ENCODE measurements at regions not wholly inside any gene's neighbourhood (a gene's known extent, or its start where the extent isn't known, plus 50 kb on each side); places are given as distances from the start of the nearest gene placed in this dataset.

DNA sequence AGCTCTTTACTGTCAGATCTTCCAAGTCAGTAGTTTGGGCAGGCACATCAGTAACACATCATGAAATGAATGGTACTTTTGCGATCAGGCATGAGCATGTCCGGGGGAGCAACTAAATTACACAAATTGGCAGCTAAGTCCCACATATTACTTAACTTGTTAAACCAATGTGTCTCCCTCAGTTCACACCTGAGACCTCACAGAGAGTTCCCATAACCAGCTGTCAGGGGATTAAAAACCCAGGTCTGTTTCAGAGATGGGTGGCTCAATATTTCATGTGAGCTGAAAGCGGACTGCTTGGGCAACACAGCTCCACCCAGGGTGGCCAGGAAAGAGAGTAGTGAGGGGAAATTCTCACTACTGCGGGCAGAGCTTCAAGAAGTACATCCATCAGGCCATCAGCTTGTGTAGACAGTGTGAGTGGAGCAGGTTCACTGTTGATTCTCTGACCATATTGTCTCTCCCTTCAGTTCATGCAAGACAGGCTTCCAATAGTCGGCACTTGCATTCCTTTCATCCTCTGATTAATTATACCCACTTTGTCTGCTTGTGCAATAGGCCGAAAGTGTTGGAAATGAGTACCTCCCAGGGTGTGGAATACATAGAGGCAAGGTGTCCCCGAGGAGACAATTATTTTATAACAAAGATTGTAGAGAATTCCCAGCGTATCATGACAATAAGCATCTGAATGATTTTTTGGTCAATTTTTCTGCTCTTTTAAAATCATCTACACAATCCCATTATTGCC is 139.9 kb downstream of the PTGER3 start:
- TF ChIP-seq, protein P1, sequence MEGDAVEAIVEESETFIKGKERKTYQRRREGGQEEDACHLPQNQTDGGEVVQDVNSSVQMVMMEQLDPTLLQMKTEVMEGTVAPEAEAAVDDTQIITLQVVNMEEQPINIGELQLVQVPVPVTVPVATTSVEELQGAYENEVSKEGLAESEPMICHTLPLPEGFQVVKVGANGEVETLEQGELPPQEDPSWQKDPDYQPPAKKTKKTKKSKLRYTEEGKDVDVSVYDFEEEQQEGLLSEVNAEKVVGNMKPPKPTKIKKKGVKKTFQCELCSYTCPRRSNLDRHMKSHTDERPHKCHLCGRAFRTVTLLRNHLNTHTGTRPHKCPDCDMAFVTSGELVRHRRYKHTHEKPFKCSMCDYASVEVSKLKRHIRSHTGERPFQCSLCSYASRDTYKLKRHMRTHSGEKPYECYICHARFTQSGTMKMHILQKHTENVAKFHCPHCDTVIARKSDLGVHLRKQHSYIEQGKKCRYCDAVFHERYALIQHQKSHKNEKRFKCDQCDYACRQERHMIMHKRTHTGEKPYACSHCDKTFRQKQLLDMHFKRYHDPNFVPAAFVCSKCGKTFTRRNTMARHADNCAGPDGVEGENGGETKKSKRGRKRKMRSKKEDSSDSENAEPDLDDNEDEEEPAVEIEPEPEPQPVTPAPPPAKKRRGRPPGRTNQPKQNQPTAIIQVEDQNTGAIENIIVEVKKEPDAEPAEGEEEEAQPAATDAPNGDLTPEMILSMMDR (IDR thresholded peaks at IDR 0.05), result no peak
- TF ChIP-seq POLR2A (IDR thresholded peaks at IDR 0.05), result no peak
- DNase-seq, result no peak
- ATAC-seq, result no peak
- Histone ChIP-seq H3K4me3 (no peak overlapping the region), H3K36me3 (no peaks in the 10 kb centered on the region), H3K4me1 (no peaks in the 10 kb centered on the region), H3K9me3 (no peaks in the 10 kb centered on the region), H3K27me3 (no peaks in the 10 kb centered on the region), H3K27ac (no peak overlapping the region)
- intact Hi-C loops (cut with DNase I), result no loop called here
- 56% methylated on average over 7 of the region's 8 CpGs for WGBS (ENCODE audit: insufficient coverage, low coverage, low lambda C conversion rate, missing lambda C conversion rate)

- Histone ChIP-seq H3K4me1 (no peaks in the 10 kb centered on the region), H3K9me3 (no peaks in the 10 kb centered on the region), H3K27me3 (no peaks in the 10 kb centered on the region), H3K4me3 (no peak overlapping the region), H3K27ac (no peak overlapping the region), H3K36me3 (no peaks in the 10 kb centered on the region)
- ATAC-seq (no peak), DNase-seq (no peak)
- WGBS (ENCODE audit: insufficient coverage, low coverage, low lambda C conversion rate, missing lambda C conversion rate), result 56% methylated on average over 3 of the region's 3 CpGs
- TF ChIP-seq, protein P1 (IDR thresholded peaks at IDR 0.05), result no peak
- TF ChIP-seq POLR2A (IDR thresholded peaks at IDR 0.05), result no peak
- intact Hi-C loops (cut with DNase I), result no loop called here
Measured at GRCh38 chr1:70909262-70909822, 138.3 kb downstream of the PTGER3 start.

DNA sequence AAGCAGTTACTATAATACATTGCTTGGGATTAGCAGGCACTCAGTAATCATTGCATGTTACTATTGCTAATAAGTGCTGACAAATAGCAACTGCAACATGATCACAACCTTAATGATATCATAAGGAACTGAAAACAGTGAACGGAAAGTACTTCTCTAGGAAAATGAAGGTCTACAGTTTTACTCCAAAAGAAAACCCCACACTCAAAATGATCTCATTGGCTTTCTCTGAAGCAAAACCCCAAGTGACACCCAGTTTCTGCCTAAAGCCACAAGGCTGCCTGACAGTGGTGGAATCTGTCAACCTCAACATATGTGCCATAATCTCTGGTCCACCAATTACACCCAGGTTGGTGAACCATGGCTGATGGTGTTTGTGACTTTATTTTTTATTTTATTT is 137.6 kb downstream of the PTGER3 start:
- no peak for DNase-seq
- no peak overlapping the region for H3K27ac ChIP-seq
- 30% methylated on average over 1 of the region's 1 CpG for WGBS (ENCODE audit: insufficient coverage, low coverage, low lambda C conversion rate, missing lambda C conversion rate)

GRCh38 chr1:70911861-70912260 is 135.8 kb downstream of the PTGER3 start:
- WGBS (ENCODE audit: insufficient coverage, low coverage, low lambda C conversion rate, missing lambda C conversion rate), result 57% methylated on average over 3 of the region's 3 CpGs
- H3K36me3 ChIP-seq, result no peaks in the 10 kb centered on the region

More for the DNA sequence above, 137.6 kb downstream of the PTGER3 start:
- TF ChIP-seq, protein P1 (IDR thresholded peaks at IDR 0.05), result no peak
- TF ChIP-seq POLR2A (IDR thresholded peaks at IDR 0.05), result no peak
- intact Hi-C loops (cut with DNase I), result no loop called here
- H3K36me3 ChIP-seq, result no peaks in the 10 kb centered on the region
- no peaks in the 10 kb centered on the region for H3K4me1 ChIP-seq
- no peaks in the 10 kb centered on the region for H3K27me3 ChIP-seq
- no peak overlapping the region for H3K4me3 ChIP-seq
- no peaks in the 10 kb centered on the region for H3K9me3 ChIP-seq
- ATAC-seq, result no peak

More at GRCh38 chr1:70911861-70912260, 135.8 kb downstream of the PTGER3 start:
- no peaks in the 10 kb centered on the region for H3K27me3 ChIP-seq
- no peaks in the 10 kb centered on the region for H3K9me3 ChIP-seq
- H3K4me3 ChIP-seq, result no peak overlapping the region
- H3K27ac ChIP-seq, result no peak overlapping the region
- DNase-seq (no peak), ATAC-seq (no peak)
- TF ChIP-seq, protein P1 (IDR thresholded peaks at IDR 0.05), result no peak
- no peak for TF ChIP-seq POLR2A (IDR thresholded peaks at IDR 0.05)
- intact Hi-C loops (cut with DNase I), result no loop called here
- H3K4me1 ChIP-seq, result no peaks in the 10 kb centered on the region
